ENCODE measurements at regions not wholly inside any gene's neighbourhood (a gene's known extent, or its start where the extent isn't known, plus 50 kb on each side); places are given as distances from the start of the nearest gene placed in this dataset.
"Not testable (repeated sequence)": the region's sequence is repeated elsewhere in the genome, so short reads cannot be mapped to it uniquely, and the experiment has no call there.

DNA sequence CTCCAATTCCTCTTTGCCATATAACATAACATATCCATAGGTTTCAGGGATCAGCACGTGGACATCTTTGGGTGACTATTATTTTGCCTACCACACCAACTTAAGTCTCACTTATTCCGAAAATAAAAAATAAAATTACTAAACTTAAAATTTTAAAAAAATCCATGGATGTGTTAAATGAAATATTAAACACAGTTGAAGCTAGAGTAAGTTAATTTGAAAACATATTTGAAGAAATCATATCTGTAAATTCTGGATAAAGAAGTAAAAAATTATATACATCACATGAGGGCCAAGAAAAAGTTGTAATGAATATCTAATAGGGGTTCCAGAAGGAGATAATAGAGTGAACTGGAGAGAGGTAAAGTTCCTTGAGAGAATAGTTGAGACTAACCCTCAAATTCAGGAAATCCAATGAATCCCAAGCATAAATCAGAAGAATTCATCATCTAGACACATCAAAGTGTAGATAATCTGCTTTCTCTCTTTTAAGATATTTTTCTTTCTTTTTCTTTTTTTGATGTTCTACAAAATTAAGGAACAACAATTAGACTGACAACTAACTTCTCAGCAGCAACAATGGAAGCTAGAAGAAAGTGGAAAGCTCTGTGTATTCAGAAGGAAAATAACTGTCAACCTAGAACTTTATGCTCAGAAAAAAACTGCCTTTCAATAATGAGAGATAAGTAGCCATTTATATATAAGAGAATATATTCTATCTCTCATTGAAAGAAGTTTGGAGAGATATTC is 147.4 kb downstream of the ABHD5 start:
- Histone ChIP-seq H3K9me3 (ENCODE audit: control insufficient read depth, low read depth, low read length) (peaks cover 9% of the 10 kb centered on the region), H3K4me3 (ENCODE audit: low read length) (no peak overlapping the region), H3K27me3 (ENCODE audit: control insufficient read depth, insufficient read depth, low read length) (no peaks in the 10 kb centered on the region), H3K9ac (ENCODE audit: low read length) (no peak overlapping the region), H3K4me1 (ENCODE audit: control insufficient read depth, low read depth, low read length) (no peaks in the 10 kb centered on the region), H3K27ac (ENCODE audit: low read length) (no peak overlapping the region), H3K36me3 (ENCODE audit: control insufficient read depth, low read depth, low read length) (no peaks in the 10 kb centered on the region)

DNA sequence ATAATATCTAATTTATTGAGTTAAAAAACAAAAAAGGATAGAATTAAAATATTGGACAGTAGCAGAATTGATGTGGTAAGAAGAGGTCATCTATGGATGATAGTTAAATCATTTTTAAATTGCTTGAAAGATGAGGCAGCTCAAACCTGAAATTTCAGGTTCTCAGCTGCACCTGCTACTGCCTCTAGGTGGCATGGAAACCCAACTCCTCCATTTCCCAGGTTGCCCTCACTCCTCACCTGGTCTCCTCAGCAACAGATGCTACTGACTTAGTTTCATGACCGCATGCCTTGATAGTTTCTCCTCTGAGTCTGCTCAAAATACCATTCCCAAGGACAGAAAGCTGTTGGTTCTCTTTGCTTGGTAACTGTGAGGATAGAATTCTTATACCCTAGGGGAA is 148.1 kb downstream of the ABHD5 start:
- no peaks in the 10 kb centered on the region for H3K27me3 ChIP-seq (ENCODE audit: control insufficient read depth, insufficient read depth, low read length)
- no peak overlapping the region for H3K4me3 ChIP-seq (ENCODE audit: low read length)
- H3K9ac ChIP-seq (ENCODE audit: low read length), result no peak overlapping the region
- H3K9me3 ChIP-seq (ENCODE audit: control insufficient read depth, low read depth, low read length), result peaks cover 9% of the 10 kb centered on the region
- H3K27ac ChIP-seq (ENCODE audit: low read length), result no peak overlapping the region
- no peaks in the 10 kb centered on the region for H3K4me1 ChIP-seq (ENCODE audit: control insufficient read depth, low read depth, low read length)
- H3K36me3 ChIP-seq (ENCODE audit: control insufficient read depth, low read depth, low read length), result no peaks in the 10 kb centered on the region

DNA sequence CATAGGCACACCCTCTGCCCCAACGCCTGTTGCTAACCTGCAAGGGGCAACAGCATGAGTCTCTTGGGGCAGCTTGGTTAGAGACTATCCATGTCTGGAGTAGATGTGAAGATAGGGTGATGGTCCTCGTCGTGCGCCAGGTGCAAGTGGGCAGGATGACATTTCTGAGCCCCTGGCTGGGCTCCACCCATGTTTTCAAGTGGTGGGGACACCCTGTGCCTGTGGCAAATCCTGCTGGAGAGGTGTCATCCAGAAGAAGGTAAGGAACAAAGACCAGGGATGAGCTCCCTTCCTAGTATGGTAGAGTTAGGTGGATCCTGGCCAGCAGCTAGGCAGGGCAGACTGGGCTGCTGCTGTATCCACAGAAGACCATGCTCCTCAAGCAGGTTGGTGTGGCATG is 152.6 kb downstream of the ABHD5 start:
- Histone ChIP-seq H3K4me3 (ENCODE audit: low read length) (no peak overlapping the region), H3K36me3 (ENCODE audit: control insufficient read depth, low read depth, low read length) (no peaks in the 10 kb centered on the region), H3K27me3 (ENCODE audit: control insufficient read depth, insufficient read depth, low read length) (no peaks in the 10 kb centered on the region), H3K4me1 (ENCODE audit: control insufficient read depth, low read depth, low read length) (no peaks in the 10 kb centered on the region), H3K27ac (ENCODE audit: low read length) (no peak overlapping the region), H3K9me3 (ENCODE audit: control insufficient read depth, low read depth, low read length) (no peaks in the 10 kb centered on the region), H3K9ac (ENCODE audit: low read length) (no peak overlapping the region)

- Histone ChIP-seq H3K36me3 (ENCODE audit: control insufficient read depth, low read depth, low read length) (no peaks in the 10 kb centered on the region), H3K9me3 (ENCODE audit: control insufficient read depth, low read depth, low read length) (no peaks in the 10 kb centered on the region), H3K27me3 (ENCODE audit: control insufficient read depth, insufficient read depth, low read length) (no peaks in the 10 kb centered on the region), H3K27ac (ENCODE audit: low read length) (no peak overlapping the region), H3K4me3 (ENCODE audit: low read length) (no peak overlapping the region), H3K4me1 (ENCODE audit: control insufficient read depth, low read depth, low read length) (no peaks in the 10 kb centered on the region), H3K9ac (ENCODE audit: low read length) (no peak overlapping the region)
These were observed 154.0 kb downstream of the ABHD5 start for GRCh38 chr3:43844757-43845156.

GRCh38 chr3:43845553-43845952 is 154.8 kb downstream of the ABHD5 start:
- H3K27ac ChIP-seq (ENCODE audit: low read length); H3K36me3 ChIP-seq (ENCODE audit: control insufficient read depth, low read depth, low read length); H3K4me3 ChIP-seq (ENCODE audit: low read length); H3K4me1 ChIP-seq (ENCODE audit: control insufficient read depth, low read depth, low read length); H3K9ac ChIP-seq (ENCODE audit: low read length); H3K27me3 ChIP-seq (ENCODE audit: control insufficient read depth, insufficient read depth, low read length); H3K9me3 ChIP-seq (ENCODE audit: control insufficient read depth, low read depth, low read length): not testable (repeated sequence)

DNA sequence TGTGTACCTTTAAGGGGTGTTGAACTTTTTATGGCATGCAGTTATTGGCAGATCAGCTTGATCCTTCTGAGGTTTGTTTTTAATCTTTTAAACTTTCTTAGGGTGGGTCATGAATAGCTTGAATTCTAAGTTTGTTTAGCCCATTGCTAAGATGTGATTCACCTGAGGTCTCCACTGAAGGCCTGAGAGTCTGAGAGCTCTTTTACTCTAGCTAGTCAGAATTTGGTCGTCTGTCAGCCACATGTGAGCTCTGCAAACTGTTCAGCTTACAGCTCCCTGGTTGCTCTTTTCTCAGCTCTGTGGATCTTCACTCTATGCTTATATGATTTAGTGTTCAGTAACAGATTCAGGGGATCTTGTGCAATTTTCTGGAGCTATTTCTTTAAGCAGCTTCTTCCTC is 161.3 kb downstream of the ABHD5 start:
- Histone ChIP-seq H3K9ac (ENCODE audit: low read length) (no peak overlapping the region), H3K4me1 (ENCODE audit: control insufficient read depth, low read depth, low read length) (peaks cover 2% of the 10 kb centered on the region), H3K9me3 (ENCODE audit: control insufficient read depth, low read depth, low read length) (no peaks in the 10 kb centered on the region), H3K4me3 (ENCODE audit: low read length) (no peak overlapping the region), H3K27ac (ENCODE audit: low read length) (no peak overlapping the region), H3K27me3 (ENCODE audit: control insufficient read depth, insufficient read depth, low read length) (no peaks in the 10 kb centered on the region), H3K36me3 (ENCODE audit: control insufficient read depth, low read depth, low read length) (no peaks in the 10 kb centered on the region)

GRCh38 chr3:43854283-43854682 is 163.5 kb downstream of the ABHD5 start:
- Histone ChIP-seq H3K4me1 (ENCODE audit: control insufficient read depth, low read depth, low read length) (peaks cover 9% of the 10 kb centered on the region), H3K36me3 (ENCODE audit: control insufficient read depth, low read depth, low read length) (no peaks in the 10 kb centered on the region), H3K9me3 (ENCODE audit: control insufficient read depth, low read depth, low read length) (no peaks in the 10 kb centered on the region), H3K9ac (ENCODE audit: low read length) (no peak overlapping the region), H3K4me3 (ENCODE audit: low read length) (no peak overlapping the region), H3K27ac (ENCODE audit: low read length) (no peak overlapping the region), H3K27me3 (ENCODE audit: control insufficient read depth, insufficient read depth, low read length) (no peaks in the 10 kb centered on the region)

DNA sequence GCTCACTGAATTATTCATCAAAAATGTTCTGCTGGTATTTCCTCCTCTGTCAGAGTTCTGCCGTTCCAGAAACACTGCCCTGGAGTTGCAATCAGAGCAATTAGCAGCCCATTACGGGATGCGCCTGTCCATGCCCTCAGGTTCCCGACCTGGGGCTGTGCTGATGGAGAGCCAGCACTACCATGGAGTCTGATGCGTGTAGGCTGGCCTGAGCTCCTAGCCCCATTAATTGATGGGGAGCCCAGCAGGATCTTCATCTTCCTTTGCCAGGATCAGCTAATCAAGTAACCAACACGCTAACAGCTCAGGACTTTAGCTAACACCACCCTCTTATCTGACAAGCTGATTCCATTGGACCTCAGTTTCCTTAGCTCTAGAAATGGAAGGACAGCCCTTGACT is 164.2 kb downstream of the ABHD5 start:
- Histone ChIP-seq H3K36me3 (ENCODE audit: control insufficient read depth, low read depth, low read length) (no peaks in the 10 kb centered on the region), H3K9me3 (ENCODE audit: control insufficient read depth, low read depth, low read length) (no peaks in the 10 kb centered on the region), H3K4me3 (ENCODE audit: low read length) (no peak overlapping the region), H3K27me3 (ENCODE audit: control insufficient read depth, insufficient read depth, low read length) (no peaks in the 10 kb centered on the region), H3K9ac (ENCODE audit: low read length) (no peak overlapping the region), H3K4me1 (ENCODE audit: control insufficient read depth, low read depth, low read length) (peaks cover 9% of the 10 kb centered on the region), H3K27ac (ENCODE audit: low read length) (no peak overlapping the region)

DNA sequence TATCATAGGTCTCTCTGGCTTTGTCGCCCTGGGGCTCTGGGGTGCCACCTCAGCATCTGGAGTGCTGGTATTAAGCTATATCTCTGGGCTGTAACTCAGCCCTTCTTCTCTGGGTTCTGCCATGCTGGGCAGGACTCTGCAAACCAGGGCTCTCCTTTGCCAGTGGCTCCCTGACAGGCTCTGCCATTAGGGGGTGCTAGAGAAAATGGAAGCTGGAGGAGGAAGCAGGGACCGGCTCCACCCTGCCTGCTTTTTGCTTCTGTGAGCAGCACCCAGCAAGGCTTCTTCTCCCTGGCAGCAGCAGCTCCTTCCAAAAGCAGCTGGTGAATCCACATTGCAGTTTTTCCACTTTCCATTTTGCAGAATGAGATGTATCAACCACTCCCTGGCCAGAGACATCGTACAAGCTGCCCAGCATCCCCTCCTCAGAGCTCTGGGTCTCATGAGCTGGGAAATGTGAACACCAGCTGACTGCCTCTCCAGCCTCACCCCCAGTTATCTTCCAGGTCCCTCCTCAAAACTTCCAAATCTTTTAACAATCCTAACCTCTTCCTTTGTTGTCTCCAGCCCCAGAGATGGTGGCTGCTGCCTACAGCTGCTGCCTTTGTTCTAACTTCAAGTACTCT is 165.0 kb downstream of the ABHD5 start:
- no peaks in the 10 kb centered on the region for H3K27me3 ChIP-seq (ENCODE audit: control insufficient read depth, insufficient read depth, low read length)
- H3K9ac ChIP-seq (ENCODE audit: low read length), result no peak overlapping the region
- no peaks in the 10 kb centered on the region for H3K9me3 ChIP-seq (ENCODE audit: control insufficient read depth, low read depth, low read length)
- no peaks in the 10 kb centered on the region for H3K36me3 ChIP-seq (ENCODE audit: control insufficient read depth, low read depth, low read length)
- H3K27ac ChIP-seq (ENCODE audit: low read length), result no peak overlapping the region
- H3K4me3 ChIP-seq (ENCODE audit: low read length), result no peak overlapping the region
- H3K4me1 ChIP-seq (ENCODE audit: control insufficient read depth, low read depth, low read length), result peaks cover 9% of the 10 kb centered on the region

GRCh38 chr3:43856351-43856750 is 165.6 kb downstream of the ABHD5 start:
- H3K27ac ChIP-seq (ENCODE audit: low read length), result no peak overlapping the region

DNA sequence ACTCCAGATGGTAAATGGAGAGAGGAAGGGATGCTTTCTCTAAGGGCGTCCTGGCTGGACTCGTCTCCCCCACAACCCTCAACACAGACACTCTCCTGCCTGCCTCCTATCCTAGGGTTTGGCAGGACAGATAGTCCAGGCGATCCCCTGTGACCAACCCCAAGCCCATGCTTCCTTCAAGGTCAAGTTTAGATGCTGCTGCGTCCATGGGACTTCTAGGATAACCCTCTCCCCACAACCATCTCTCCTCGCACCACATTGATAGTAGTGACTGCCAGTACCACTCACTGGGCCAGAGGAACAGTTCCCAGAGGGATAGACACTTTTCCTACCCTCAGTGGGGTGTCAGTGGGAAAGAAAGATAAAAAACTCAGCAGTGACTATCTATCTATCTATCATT is 166.0 kb downstream of the ABHD5 start:
- Histone ChIP-seq H3K4me3 (ENCODE audit: low read length) (no peak overlapping the region), H3K9me3 (ENCODE audit: control insufficient read depth, low read depth, low read length) (no peaks in the 10 kb centered on the region), H3K36me3 (ENCODE audit: control insufficient read depth, low read depth, low read length) (no peaks in the 10 kb centered on the region), H3K9ac (ENCODE audit: low read length) (no peak overlapping the region), H3K27ac (ENCODE audit: low read length) (no peak overlapping the region), H3K27me3 (ENCODE audit: control insufficient read depth, insufficient read depth, low read length) (no peaks in the 10 kb centered on the region), H3K4me1 (ENCODE audit: control insufficient read depth, low read depth, low read length) (peaks cover 9% of the 10 kb centered on the region)

More at GRCh38 chr3:43856351-43856750, 165.6 kb downstream of the ABHD5 start:
- no peak overlapping the region for H3K4me3 ChIP-seq (ENCODE audit: low read length)
- no peaks in the 10 kb centered on the region for H3K9me3 ChIP-seq (ENCODE audit: control insufficient read depth, low read depth, low read length)
- no peaks in the 10 kb centered on the region for H3K27me3 ChIP-seq (ENCODE audit: control insufficient read depth, insufficient read depth, low read length)
- H3K9ac ChIP-seq (ENCODE audit: low read length), result no peak overlapping the region
- peaks cover 9% of the 10 kb centered on the region for H3K4me1 ChIP-seq (ENCODE audit: control insufficient read depth, low read depth, low read length)
- H3K36me3 ChIP-seq (ENCODE audit: control insufficient read depth, low read depth, low read length), result no peaks in the 10 kb centered on the region

All from iPS-18a (cell line).